Tongue (tissue), 1 donor: ENCODE measurements at regions not wholly inside any gene's neighbourhood (a gene's known extent, or its start where the extent isn't known, plus 50 kb on each side); places are given as distances from the start of the nearest gene placed in this dataset.
"Not testable (repeated sequence)": the region's sequence is repeated elsewhere in the genome, so short reads cannot be mapped to it uniquely, and the experiment has no call there.

Source experiments
- DNase-seq: peaks from one replicate; pipeline ENCODE4 v3.0.0-alpha.2; 2015

GRCh38 chr19:31529121-31529520 lies 179.9 kb upstream of the TSHZ3 start:
- no peak for DNase-seq

DNA sequence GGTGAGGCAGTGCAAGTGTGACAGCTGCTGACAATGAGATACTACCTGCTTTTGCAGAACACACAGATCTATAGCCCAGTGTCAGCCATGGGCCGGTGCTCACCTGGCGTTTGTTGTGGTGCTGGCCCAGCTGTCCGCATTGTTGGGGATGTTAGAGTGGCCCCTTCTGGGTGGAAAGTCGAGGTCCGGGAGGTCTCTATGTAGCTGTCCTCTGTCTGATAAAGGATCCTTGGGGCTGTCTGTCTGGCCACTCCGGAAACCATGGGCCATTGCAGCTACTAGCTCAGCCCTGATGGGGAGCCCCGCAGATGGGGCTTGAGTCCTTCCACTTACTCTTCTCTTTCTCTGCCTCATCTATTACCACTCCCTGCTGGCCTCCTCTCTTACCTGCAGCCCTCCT lies 181.5 kb upstream of the TSHZ3 start:
- DNase-seq: no peak

DNA sequence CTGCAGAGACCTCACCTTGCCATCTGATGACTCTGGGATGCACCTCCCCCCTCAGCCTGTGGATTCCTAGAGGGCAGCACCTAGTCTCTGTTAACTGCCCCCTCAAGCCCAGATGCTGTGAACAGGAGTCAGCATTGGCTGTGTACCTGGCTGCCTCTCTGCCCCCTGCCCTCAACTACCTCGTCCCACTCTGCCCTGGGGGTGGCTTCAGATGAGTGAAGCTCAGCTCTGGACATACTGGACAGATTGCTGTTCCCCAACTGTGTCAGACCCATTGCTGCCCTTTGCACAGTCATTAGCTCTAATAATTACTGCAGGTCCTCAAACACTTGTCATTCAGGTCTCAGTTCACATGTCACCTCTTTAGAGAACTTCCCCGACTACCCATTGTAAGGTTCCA lies 182.1 kb upstream of the TSHZ3 start:
- DNase-seq: no peak

DNA sequence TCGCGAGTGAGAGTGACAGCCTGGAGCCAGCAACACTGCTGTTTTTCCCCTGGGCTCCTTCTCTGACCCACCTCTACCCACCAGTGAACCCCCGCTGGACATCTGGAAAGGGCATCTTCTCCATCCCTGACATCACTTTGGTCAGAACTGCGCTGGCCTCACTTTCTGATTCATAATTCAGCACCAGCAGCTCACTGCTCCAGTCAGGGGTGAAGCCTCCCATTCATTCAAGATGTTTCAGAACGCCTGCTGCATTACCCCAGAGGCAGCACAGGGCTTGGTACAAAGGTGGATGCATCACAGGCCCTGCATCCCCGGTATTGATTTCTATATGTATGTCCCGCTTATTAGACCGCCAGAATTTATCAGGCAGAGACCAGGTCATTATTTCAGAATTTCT lies 182.8 kb upstream of the TSHZ3 start:
- no peak for DNase-seq

GRCh38 chr19:31533114-31533513 lies 183.9 kb upstream of the TSHZ3 start:
- DNase-seq: no peak

DNA sequence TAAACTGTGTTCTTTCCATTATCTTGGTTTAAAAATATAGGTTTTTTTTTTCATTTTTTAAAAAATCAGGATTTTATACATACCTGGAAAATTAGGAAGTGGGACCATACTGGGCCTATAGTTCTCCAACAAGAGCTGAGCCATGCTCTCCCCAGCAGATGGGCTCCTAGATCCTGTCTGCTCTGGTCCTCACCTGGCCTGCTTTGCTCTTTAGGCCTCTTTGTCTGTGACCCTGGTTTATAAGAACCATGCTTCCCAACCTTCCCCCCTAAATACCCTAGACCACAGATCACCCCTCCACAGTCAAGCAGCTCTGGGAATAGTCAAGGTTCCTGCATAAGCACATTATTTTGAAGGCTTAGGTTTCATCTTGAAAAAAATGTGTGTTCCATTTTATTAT lies 185.0 kb upstream of the TSHZ3 start:
- DNase-seq: no peak

DNA sequence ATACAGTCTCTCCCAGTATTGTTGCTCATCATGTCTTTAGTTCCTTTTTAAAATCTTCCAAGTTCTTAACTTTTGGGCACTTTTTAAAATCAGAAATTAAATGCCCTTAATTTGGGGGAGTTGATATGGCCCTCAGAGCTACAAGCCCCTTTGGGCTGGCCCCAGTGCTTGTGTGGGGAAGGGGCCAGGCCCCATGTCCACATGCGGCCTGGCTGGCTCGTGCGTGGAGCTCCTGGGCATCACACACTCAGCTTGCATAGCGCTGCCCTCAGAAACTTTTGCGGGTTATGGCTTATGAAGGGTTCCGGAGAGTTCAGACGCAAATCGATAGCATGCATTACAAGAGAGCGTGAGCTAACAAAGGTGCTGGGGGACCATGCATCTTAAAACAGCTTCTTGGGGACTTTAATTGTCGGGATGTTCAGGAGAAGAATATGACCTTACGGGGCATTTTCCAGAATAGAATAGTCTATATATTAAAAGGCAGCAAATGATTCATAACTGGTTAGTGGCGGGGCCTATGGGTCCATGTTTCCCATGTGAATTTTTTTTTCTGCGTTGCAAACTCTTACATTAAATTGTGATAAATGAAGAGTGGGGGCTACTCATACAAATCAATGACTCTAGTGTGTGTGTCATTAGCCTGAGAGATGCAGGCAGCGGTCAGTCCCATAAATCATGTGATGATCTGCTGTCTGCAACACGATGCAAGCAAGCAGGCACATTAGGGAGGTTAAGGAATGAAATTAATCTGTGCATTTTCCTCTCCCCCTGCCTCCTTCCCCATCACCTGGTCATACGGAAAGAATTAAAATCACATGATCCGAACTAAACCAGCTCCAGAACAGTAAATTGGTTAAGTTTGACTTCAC lies 185.8 kb upstream of the TSHZ3 start:
- no peak for DNase-seq

DNA sequence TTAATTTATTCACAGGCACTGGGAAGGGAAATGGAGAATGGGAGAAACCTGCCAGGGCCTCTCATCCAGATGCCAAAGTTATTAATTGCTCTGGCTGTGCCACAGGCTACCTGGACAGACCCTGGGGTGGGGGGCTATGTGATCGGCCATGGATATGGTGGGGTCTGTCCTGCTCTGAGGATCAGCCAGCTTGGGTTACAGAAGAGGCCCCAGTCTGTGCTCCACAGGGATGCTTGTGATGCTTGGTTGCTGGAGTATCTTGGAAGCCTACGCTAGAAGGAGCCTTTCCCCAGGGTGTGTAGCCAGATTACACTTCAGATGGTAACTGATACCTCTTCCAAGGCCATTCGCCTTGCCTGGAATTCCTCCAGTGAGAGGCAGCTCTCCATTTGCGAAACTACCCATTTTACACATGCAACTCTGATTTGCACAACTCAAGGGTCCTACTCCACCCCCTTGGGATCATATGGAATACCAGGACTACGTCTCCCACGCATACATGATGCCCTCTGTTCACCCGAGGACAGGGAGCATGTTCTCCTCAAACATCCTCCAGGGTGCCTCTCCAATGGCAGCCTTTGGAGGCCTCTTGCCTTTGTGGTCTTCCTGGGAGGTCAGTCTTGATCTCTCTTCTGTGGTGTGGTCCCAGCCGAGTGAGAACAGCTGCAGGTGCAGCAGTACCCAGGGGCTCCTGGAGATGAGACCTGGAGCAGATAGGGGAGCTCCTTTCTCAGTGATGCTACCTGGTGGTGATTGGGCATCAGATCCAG lies 186.6 kb upstream of the TSHZ3 start:
- DNase-seq: no peak

DNA sequence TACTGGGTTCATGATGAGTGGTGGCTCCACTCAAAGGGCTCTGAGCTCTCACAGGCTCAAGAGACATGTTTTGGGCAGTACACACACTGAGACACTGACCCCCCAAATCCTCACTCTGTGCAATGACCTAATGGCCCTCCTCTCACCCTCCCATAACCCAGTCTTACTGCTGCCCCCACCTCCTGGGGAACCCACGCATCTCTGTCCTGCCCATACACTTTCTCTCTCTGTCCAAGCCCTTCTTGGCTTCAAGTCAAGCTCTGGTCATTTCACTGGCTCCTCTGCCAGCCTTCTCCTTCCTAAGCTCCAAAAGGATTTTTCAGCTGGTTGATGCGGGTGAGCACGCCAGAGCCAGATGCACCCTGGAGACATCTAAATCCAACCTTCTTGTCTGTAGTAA lies 187.9 kb upstream of the TSHZ3 start:
- DNase-seq: no peak

GRCh38 chr19:31537902-31538301 lies 188.7 kb upstream of the TSHZ3 start:
- not testable (repeated sequence) for DNase-seq

- no peak for DNase-seq
These were observed 189.6 kb upstream of the TSHZ3 start for GRCh38 chr19:31538879-31539278.

GRCh38 chr19:31539386-31539785 lies 190.2 kb upstream of the TSHZ3 start:
- no peak for DNase-seq

GRCh38 chr19:31541396-31541795 lies 192.2 kb upstream of the TSHZ3 start:
- no peak for DNase-seq

DNA sequence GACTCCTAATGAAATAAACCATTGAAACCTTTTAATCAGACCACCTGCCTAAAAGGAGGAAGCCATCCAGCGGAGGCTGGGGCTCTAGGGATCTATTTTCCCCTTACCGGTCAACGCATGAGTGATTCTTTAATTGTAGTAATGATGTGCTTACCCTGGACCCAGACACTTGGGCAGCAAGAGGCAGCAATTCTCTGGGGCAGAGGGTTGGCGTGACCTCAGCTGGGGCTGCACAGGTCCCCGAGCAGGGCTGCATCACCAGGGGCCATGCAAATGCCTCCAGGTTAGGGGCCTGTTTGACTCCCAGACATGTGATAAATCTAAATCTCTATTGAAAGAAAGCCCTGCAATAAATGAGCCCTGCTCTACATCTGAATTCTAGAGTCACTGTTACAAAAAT lies 194.2 kb upstream of the TSHZ3 start:
- DNase-seq: no peak

DNA sequence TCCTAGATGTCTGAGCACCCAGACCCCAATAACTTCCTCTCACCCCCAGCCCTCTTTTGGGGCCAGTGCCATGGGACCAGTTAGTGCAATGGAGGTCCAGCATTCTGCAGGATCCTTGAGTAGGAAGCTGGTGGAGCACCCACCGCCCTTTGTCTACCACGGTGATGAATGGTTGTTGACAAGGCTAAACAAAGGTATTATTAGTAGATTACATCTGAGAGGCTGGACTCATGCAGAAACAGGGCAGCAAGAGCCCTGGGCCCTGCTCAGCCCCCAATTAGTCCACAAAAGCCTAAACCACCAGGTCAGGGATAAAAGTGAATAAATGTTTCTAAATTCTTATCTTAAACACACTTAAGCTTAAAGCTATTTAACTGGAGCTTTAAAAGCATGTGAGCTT lies 196.5 kb upstream of the TSHZ3 start:
- DNase-seq: no peak

DNA sequence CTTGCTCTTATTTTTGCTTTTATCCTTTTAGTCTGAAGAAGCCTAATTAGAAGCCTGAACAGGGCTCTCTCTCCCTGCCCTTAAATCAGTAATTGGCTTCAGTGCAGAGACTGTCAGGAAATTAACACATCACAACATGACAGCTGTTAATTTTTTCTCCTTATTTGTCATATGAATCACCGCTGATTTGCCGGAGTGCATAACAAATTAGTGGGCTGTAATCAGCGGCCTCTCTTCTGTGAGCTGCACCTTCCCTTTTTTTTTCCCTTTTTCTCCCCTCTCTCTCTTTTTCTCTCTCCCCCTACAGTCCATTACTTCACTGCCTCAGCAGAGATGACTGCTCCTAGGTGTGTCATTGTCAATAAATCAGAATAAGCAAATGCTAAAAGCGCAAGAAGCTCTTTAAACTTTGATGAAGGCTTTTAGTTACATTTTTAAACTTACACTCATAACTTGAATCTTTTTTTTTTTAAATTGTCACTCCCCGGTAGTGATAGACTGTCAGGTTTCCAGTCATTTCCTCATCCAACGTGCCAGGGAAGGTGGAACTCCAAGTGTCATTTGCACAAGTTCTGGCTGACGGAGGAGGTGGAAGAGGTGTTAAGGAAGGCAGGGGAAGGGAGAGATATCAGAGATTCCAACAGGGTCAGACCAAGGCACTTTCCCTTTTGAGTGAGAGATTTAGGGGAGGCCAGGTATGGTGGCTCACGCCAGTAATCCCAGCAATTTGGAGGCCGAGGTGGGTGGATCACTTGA lies 197.1 kb upstream of the TSHZ3 start:
- no peak for DNase-seq

DNA sequence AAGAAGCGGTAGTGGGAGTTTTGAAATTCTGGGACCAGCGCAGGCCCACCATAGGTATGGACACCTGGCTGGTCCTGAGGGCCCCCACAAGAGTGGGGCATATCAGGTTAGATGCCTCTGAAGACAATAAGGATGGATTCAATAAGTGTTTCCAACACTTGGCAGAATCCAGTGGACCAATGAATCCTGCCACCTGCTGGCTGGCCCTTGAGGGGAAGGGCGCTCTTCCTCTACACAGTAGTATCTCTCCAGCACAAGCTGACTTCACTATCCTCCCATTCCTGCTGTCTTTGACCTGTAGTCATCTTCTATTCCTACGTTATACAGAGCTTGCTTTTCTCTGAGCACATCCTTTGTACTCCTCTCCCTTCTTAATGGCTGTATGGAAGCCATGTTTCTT lies 199.7 kb upstream of the TSHZ3 start:
- DNase-seq: peak; percentile 42

DNA sequence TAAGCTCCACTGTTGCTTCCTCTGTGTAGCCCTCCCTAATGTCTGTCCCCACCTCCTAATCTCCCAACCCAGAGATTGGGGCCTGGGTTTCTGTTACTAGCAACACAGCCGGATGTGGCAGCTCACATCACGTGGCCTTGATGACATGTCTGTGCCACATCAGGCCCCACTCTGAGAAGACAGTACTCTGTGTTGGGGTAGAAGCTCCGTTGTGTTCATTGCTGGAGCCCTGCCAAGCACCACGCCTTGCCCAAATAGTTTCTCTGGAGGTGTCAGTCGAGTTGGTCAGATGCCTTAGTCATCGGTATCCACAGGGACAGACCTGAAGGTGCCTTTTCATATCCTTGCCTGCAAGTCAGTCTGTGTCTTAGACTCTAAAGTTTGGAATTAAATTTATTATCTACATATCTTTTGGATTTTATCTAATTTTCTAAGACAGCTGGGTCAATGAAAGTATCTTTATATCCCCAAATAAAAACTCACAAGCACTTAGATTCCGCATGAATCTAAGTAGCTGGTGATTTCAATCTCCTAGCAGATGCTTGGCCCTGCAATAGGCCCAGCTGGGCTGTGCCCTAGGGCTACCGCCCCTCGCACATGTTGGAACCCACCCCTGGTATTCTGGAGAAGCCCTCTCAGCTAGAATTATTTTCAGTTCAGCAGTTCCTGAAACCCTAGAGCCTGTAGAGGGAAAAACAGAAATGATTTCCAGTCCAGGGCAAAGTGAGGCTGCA lies 204.0 kb upstream of the TSHZ3 start:
- DNase-seq: peak; percentile 79

- DNase-seq: no peak
These were observed 204.6 kb upstream of the TSHZ3 start for GRCh38 chr19:31553846-31554215.

- DNase-seq: no peak
These were observed 205.1 kb upstream of the TSHZ3 start for GRCh38 chr19:31554360-31554759.

GRCh38 chr19:31555634-31556215 lies 206.5 kb upstream of the TSHZ3 start:
- no peak for DNase-seq

DNA sequence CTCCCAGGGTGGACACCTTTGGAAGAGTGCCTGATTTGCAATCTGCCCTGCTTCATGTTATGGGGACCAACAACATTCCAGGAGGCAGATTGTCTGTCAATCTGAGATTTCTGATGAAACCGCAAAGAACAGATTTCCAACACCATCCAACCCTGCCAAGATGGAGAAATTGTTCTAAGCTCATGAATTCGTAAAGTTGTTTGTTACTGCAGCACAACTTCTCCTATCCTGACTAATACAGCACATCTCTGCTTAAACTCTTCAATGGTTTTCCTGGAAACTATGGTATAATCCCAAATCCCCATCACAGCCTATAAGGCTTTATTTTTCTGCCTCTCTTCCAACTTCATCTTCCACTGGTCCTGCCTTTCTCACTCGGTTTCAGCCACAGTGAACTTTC lies 210.3 kb upstream of the TSHZ3 start:
- DNase-seq: no peak
